IMR-90 (cell line): ENCODE measurements at regions not wholly inside any gene's neighbourhood (a gene's known extent, or its start where the extent isn't known, plus 50 kb on each side); places are given as distances from the start of the nearest gene placed in this dataset.

Experiments used
- ATAC-seq: fragments of 200-7000 bp; cut with Tn5 transposase; 2 replicates; pipeline ENCODE4 v1.9.1; 2020; ENCODE audit warnings: low read depth, mild to moderate bottlenecking, moderate library complexity
- BruUV-seq: library from RNA; stranded (reverse); fragments of 400-500 nt; replicated peaks from 2 replicates; lab custom pipeline; 2021; lab: Mats Ljungman, UMichigan
- CTCF ChIA-PET: fragments of 300-600 bp; formaldehyde crosslinking; extraction: SDS; loops from one replicate; lab custom pipeline; 2021; ENCODE audit warnings: antibody characterized with exemption; lab: Yijun Ruan, JAX
- POLR2A ChIA-PET: fragments of 300-600 bp; sonication (Branson Sonifier 250); formaldehyde crosslinking; loops from one replicate; lab custom pipeline; 2022; ENCODE audit warnings: antibody characterized with exemption; ENCODE audit not compliant: unreplicated experiment; lab: Charles Lee
- DNase-seq: peaks from one replicate; pipeline ENCODE4 v3.0.0; 2013
- H2AFZ ChIP-seq: replicated peaks from 2 replicates; pipeline ENCODE3; 2013; ENCODE audit warnings: low read length, mild to moderate bottlenecking; ENCODE audit not compliant: poor library complexity
- H2AK5ac ChIP-seq: 2 replicates; pipeline ENCODE4 v1.6.1; 2013; ENCODE audit warnings: low read depth, low read length, inconsistent platforms
- H2AK9ac ChIP-seq: replicated peaks from 2 replicates; pipeline ENCODE3; 2013; ENCODE audit warnings: mild to moderate bottlenecking, low read depth, low read length, moderate library complexity; ENCODE audit not compliant: poor library complexity
- H2BK120ac ChIP-seq: 2 replicates; pipeline ENCODE4 v1.6.1; 2013; ENCODE audit warnings: low read depth, low read length, inconsistent platforms
- H2BK15ac ChIP-seq: 3 replicates; pipeline ENCODE4 v1.6.1; 2013; ENCODE audit warnings: low read depth, low read length, inconsistent platforms
- H2BK20ac ChIP-seq: 2 replicates; pipeline ENCODE4 v1.6.1; 2013; ENCODE audit warnings: low read depth, mild to moderate bottlenecking, inconsistent platforms, low read length, moderate library complexity
- H2BK5ac ChIP-seq: 2 replicates; pipeline ENCODE4 v1.6.1; 2013; ENCODE audit warnings: mild to moderate bottlenecking, low read depth, low read length, inconsistent platforms; ENCODE audit not compliant: poor library complexity, severe bottlenecking
- H3K14ac ChIP-seq: replicated peaks from 2 replicates; pipeline ENCODE4 v1.6.1; 2013; ENCODE audit warnings: low read depth, low read length, inconsistent platforms
- H3K18ac ChIP-seq: 2 replicates; pipeline ENCODE4 v1.6.1; 2013; ENCODE audit warnings: low read depth, low read length, control low read depth
- H3K23ac ChIP-seq: 2 replicates; pipeline ENCODE4 v1.6.1; 2013; ENCODE audit warnings: low read depth, low read length, inconsistent platforms
- H3K27ac ChIP-seq: 2 replicates; pipeline ENCODE4 v1.5.1; 2013; ENCODE audit warnings: mild to moderate bottlenecking, control low read depth, low read length; ENCODE audit not compliant: insufficient read depth
- H3K27me3 ChIP-seq: 2 replicates; pipeline ENCODE4 v1.6.1; 2013; ENCODE audit warnings: low read length; ENCODE audit not compliant: control insufficient read depth, insufficient read depth
- H3K36me3 ChIP-seq: 2 replicates; pipeline ENCODE4 v1.6.1; 2013; ENCODE audit warnings: low read length, mixed read lengths; ENCODE audit not compliant: control insufficient read depth, insufficient read depth
- H3K4ac ChIP-seq: 2 replicates; pipeline ENCODE4 v1.6.1; 2013; ENCODE audit warnings: low read depth, low read length, inconsistent platforms
- H3K4me1 ChIP-seq: 2 replicates; pipeline ENCODE4 v1.6.1; 2013; ENCODE audit warnings: low read length, mixed read lengths; ENCODE audit not compliant: control insufficient read depth, insufficient read depth
- H3K4me2 ChIP-seq: 2 replicates; pipeline ENCODE4 v1.6.1; 2013; ENCODE audit warnings: low read depth, mild to moderate bottlenecking, control low read depth, low read length, moderate library complexity
- H3K4me3 ChIP-seq: 2 replicates; pipeline ENCODE4 v1.5.1; 2013; ENCODE audit warnings: low read depth, mild to moderate bottlenecking, control low read depth, low read length, moderate library complexity; ENCODE audit not compliant: insufficient read depth
- H3K56ac ChIP-seq: 2 replicates; pipeline ENCODE4 v1.6.1; 2013; ENCODE audit warnings: low read length, inconsistent platforms; ENCODE audit not compliant: insufficient read depth; ENCODE audit errors: extremely low read depth
- H3K79me1 ChIP-seq, 2 experiments: 2 replicates each; pipeline ENCODE4 v1.6.1; 2013; ENCODE audit warnings: low read length in 2 of 2, inconsistent platforms in 1 of 2, low read depth in 1 of 2
- H3K9ac ChIP-seq: 2 replicates; pipeline ENCODE4 v1.6.1; 2013; ENCODE audit warnings: low read depth, low read length, control low read depth
- H3K9me1 ChIP-seq: 2 replicates; pipeline ENCODE4 v1.6.1; 2013; ENCODE audit warnings: low read length, inconsistent platforms; ENCODE audit not compliant: insufficient read depth
- H3K9me3 ChIP-seq: 2 replicates; pipeline ENCODE4 v1.6.1; 2013; ENCODE audit warnings: low read length; ENCODE audit not compliant: control insufficient read depth, insufficient read depth
- H4K20me1 ChIP-seq: 2 replicates; pipeline ENCODE4 v1.6.1; 2013; ENCODE audit warnings: low read length, inconsistent platforms; ENCODE audit not compliant: insufficient read depth
- H4K5ac ChIP-seq: 2 replicates; pipeline ENCODE4 v1.6.1; 2013; ENCODE audit warnings: mild to moderate bottlenecking, low read depth, low read length, control low read depth
- H4K8ac ChIP-seq, 2 experiments: 2 replicates each; pipeline ENCODE4 v1.6.1; 2013; ENCODE audit warnings: low read depth in 2 of 2, low read length in 2 of 2, control low read depth in 1 of 2, inconsistent platforms in 1 of 2
- H4K91ac ChIP-seq: 2 replicates; pipeline ENCODE4 v1.6.1; 2013; ENCODE audit warnings: low read depth, low read length, inconsistent platforms; ENCODE audit not compliant: insufficient read depth
- BHLHE40 ChIP-seq: fragments of 150-350 bp; IDR thresholded peaks from 2 replicates; pipeline ENCODE4 v1.6.1; 2016; ENCODE audit warnings: mild to moderate bottlenecking, low read depth, low read length
- CEBPB ChIP-seq: IDR thresholded peaks from 2 replicates; pipeline ENCODE4 v1.6.1; 2012; ENCODE audit warnings: low read depth, low read length, improper control_type of control experiment
- CHD1 ChIP-seq: IDR thresholded peaks from 2 replicates; pipeline ENCODE4 v1.6.1; 2012; ENCODE audit warnings: low read depth, low read length, improper control_type of control experiment
- FOS ChIP-seq: fragments of 150-350 bp; IDR thresholded peaks from 2 replicates; pipeline ENCODE4 v1.6.1; 2016; ENCODE audit warnings: low read depth, low read length
- MAFK ChIP-seq: IDR thresholded peaks from 2 replicates; pipeline ENCODE4 v1.6.1; 2012; ENCODE audit warnings: low read depth, low read length, improper control_type of control experiment
- MXI1 ChIP-seq: IDR thresholded peaks from 2 replicates; pipeline ENCODE4 v1.6.1; 2012; ENCODE audit warnings: low read depth, mild to moderate bottlenecking, low read length, moderate library complexity, borderline replicate concordance
- NFE2L2 ChIP-seq: fragments of 150-350 bp; IDR thresholded peaks from 2 replicates; pipeline ENCODE4 v1.6.1; 2016; ENCODE audit warnings: low read depth, mild to moderate bottlenecking, low read length
- POLR2A ChIP-seq: IDR thresholded peaks from 2 replicates; pipeline ENCODE4 v1.6.1; 2012; ENCODE audit warnings: mild to moderate bottlenecking, low read depth, low read length
- RAD21 ChIP-seq: IDR thresholded peaks from 2 replicates; pipeline ENCODE4 v1.6.1; 2012; ENCODE audit warnings: low read length, improper control_type of control experiment
- RFX5 ChIP-seq: IDR thresholded peaks from 2 replicates; pipeline ENCODE4 v1.8.0; 2012; ENCODE audit warnings: low read depth, mild to moderate bottlenecking, low read length, moderate library complexity
- SMC3 ChIP-seq: fragments of 150-350 bp; IDR thresholded peaks from 2 replicates; pipeline ENCODE4 v1.6.1; 2016; ENCODE audit warnings: low read depth, mild to moderate bottlenecking, antibody characterized with exemption, low read length, moderate library complexity
- WGBS, 2 experiments: methylation state at CpG; one replicate each; pipeline versions ENCODE4 v1.1.5 to v1.1.7; 2013; ENCODE audit warnings: missing lambda C conversion rate in 2 of 2; ENCODE audit not compliant: insufficient read length in 1 of 2; ENCODE audit errors: extremely low coverage in 2 of 2; 5-methylcytosine and 5-hydroxymethylcytosine counted together
- dilution Hi-C: fragments of 300-500 bp; cut with HindIII; formaldehyde crosslinking; loops from one replicate; pipeline ENCODE4 v1.14.3; 2018; ENCODE audit warnings: low sequenced_read_pairs; ENCODE audit not compliant: unreplicated experiment
- in situ Hi-C: fragments of 300-500 bp; cut with MboI; formaldehyde crosslinking; loops from 3 replicates; pipeline ENCODE4 v1.14.3; 2019; ENCODE audit warnings: low sequenced_read_pairs, inconsistent platforms, mixed read lengths
- intact Hi-C: fragments of 100-400 bp; cut with micrococcal nuclease; formaldehyde crosslinking; loops from 2 replicates; pipeline ENCODE4 v1.10.0; 2022
- TF ChIP-seq, protein P1 (sequence below): fragments of 150-350 bp; IDR thresholded peaks from 2 replicates; pipeline ENCODE4 v1.6.1; 2017; ENCODE audit warnings: mild to moderate bottlenecking, antibody characterized with exemption, low read length, low read depth
- TF ChIP-seq, protein P2 (sequence below): fragments of 150-350 bp; IDR thresholded peaks from 2 replicates; pipeline ENCODE4 v1.6.1; 2016; ENCODE audit warnings: low read depth, mild to moderate bottlenecking, low read length, moderate library complexity, borderline replicate concordance

DNA sequence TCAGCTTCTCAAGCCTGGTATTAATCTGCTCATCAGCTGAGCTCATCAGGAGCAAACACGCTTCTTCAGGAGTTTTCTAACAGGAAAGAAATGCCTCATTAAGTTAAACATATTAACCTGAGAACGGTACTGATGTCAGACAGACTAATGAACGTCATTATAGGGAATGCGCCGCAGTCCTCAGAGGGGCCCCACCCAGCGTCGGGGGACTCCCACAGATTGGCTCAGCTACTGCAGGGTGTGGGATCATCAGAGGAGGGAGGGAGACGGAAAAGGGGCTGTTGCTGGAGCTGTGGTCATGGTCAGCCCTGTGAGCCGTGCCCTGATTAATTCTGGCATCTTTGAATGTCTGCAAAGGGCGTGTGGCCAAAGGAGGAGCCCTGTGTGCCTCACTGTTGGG is 348.5 kb downstream of the PTPRU start:
- Histone ChIP-seq H3K79me1 (no peaks in the 10 kb centered on the region), H3K36me3 (no peaks in the 10 kb centered on the region), H3K4ac (no peak overlapping the region), H3K18ac (no peak overlapping the region), H3K56ac (no peak overlapping the region), H3K4me3 (no peak overlapping the region), H3K4me2 (no peak overlapping the region), H4K8ac (no peak overlapping the region), H2AK5ac (no peak overlapping the region), H2BK5ac (no peak overlapping the region), H3K9ac (no peak overlapping the region), H2BK20ac (no peak overlapping the region), H3K23ac (no peak overlapping the region), H3K9me3 (no peaks in the 10 kb centered on the region), H4K20me1 (no peaks in the 10 kb centered on the region; the same call in 1 of the 2 replicates), H3K4me1 (no peaks in the 10 kb centered on the region), H4K91ac (no peak overlapping the region), H3K27me3 (no peaks in the 10 kb centered on the region), H2AK9ac (no peak overlapping the region), H2AFZ (no peak overlapping the region), H2BK120ac (no peak overlapping the region), H3K9me1 (no peaks in the 10 kb centered on the region), H2BK15ac (no peak overlapping the region), H3K27ac (no peak overlapping the region), H3K14ac (no peak overlapping the region), H4K5ac (no peak overlapping the region)
- dilution Hi-C loops = no loop called here
- ChIA-PET POLR2A (no interaction called here), CTCF (interaction anchor here (1.4 kb wide), 1 partner anchor 25 kb away, joined by 3 read pairs; no protein-coding TSS in a partner anchor)
- in situ Hi-C loops = no loop called here
- 33% methylated on average over 1 of the region's 10 CpGs; no CpG with 5 or more reads in 1 of the 2 experiments for WGBS, 2 experiments
- TF ChIP-seq RAD21 (no peak), RFX5 (no peak), FOS (no peak), CHD1 (no peak), SMC3 (no peak), NFE2L2 (no peak), CEBPB (no peak), POLR2A (no peak), MAFK (no peak), BHLHE40 (no peak), MXI1 (no peak)
- TF ChIP-seq, protein P1, sequence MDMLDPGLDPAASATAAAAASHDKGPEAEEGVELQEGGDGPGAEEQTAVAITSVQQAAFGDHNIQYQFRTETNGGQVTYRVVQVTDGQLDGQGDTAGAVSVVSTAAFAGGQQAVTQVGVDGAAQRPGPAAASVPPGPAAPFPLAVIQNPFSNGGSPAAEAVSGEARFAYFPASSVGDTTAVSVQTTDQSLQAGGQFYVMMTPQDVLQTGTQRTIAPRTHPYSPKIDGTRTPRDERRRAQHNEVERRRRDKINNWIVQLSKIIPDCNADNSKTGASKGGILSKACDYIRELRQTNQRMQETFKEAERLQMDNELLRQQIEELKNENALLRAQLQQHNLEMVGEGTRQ = no peak
- TF ChIP-seq, protein P2, sequence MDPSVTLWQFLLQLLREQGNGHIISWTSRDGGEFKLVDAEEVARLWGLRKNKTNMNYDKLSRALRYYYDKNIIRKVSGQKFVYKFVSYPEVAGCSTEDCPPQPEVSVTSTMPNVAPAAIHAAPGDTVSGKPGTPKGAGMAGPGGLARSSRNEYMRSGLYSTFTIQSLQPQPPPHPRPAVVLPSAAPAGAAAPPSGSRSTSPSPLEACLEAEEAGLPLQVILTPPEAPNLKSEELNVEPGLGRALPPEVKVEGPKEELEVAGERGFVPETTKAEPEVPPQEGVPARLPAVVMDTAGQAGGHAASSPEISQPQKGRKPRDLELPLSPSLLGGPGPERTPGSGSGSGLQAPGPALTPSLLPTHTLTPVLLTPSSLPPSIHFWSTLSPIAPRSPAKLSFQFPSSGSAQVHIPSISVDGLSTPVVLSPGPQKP = no peak
- intact Hi-C loops = no loop called here
- no peak for DNase-seq
- no TSS peak for BruUV-seq
- ATAC-seq = no peak
